PC-9 (cell line): ENCODE measurements at regions not wholly inside any gene's neighbourhood (a gene's known extent, or its start where the extent isn't known, plus 50 kb on each side); places are given as distances from the start of the nearest gene placed in this dataset.

Source experiments
- BruUV-seq: library from RNA; stranded (reverse); fragments of 400-500 nt; replicated peaks from 2 replicates; lab custom pipeline; 2021; lab: Mats Ljungman, UMichigan
- CTCF ChIA-PET: fragments of 300-600 bp; sonication (Branson Sonifier 250); formaldehyde crosslinking; loops from one replicate; lab custom pipeline; 2022; ENCODE audit warnings: antibody characterized with exemption; lab: Charles Lee
- POLR2A ChIA-PET: fragments of 300-600 bp; sonication (Branson Sonifier 250); formaldehyde crosslinking; loops from one replicate; lab custom pipeline; 2022; ENCODE audit warnings: antibody characterized with exemption; ENCODE audit not compliant: unreplicated experiment; lab: Charles Lee
- DNase-seq, 2 experiments: peaks; one replicate each; pipeline versions ENCODE4 v3.0.0 to v3.0.0-alpha.2; 2015 to 2022; ENCODE audit warnings: mixed read lengths in 1 of 2
- H2AFZ ChIP-seq: fragments of 200-600 bp; sonication (generic); 2 replicates; pipeline ENCODE4 v1.8.1; 2017; ENCODE audit warnings: antibody characterized with exemption
- H3F3A ChIP-seq: fragments of 200-600 bp; sonication (generic); 2 replicates; pipeline ENCODE4 v1.8.1; 2017; ENCODE audit warnings: antibody characterized with exemption, mild to moderate bottlenecking, low read depth; ENCODE audit not compliant: insufficient read depth
- H3K27ac ChIP-seq: fragments of 200-600 bp; sonication (generic); 2 replicates; pipeline ENCODE4 v1.6.1; 2016; ENCODE audit warnings: mixed run types
- H3K27me3 ChIP-seq: fragments of 200-600 bp; sonication (generic); 2 replicates; pipeline ENCODE4 v1.6.1; 2016; ENCODE audit warnings: low read depth, mixed run types; ENCODE audit not compliant: insufficient read depth
- H3K36me3 ChIP-seq: fragments of 200-600 bp; sonication (generic); 2 replicates; pipeline ENCODE4 v1.6.1; 2016; ENCODE audit warnings: low read depth, mixed run types
- H3K4me1 ChIP-seq: fragments of 200-600 bp; sonication (generic); replicated peaks from 2 replicates; pipeline ENCODE4 v1.6.1; 2016; ENCODE audit warnings: mixed run types; ENCODE audit not compliant: insufficient read depth
- H3K4me2 ChIP-seq: fragments of 200-600 bp; sonication (generic); 2 replicates; pipeline ENCODE4 v1.6.1; 2017; ENCODE audit warnings: mixed run types
- H3K4me3 ChIP-seq: fragments of 200-600 bp; sonication (generic); 2 replicates; pipeline ENCODE4 v1.6.1; 2016; ENCODE audit warnings: mixed run types
- H3K79me2 ChIP-seq: fragments of 200-600 bp; sonication (generic); 2 replicates; pipeline ENCODE4 v1.6.1; 2017; ENCODE audit warnings: low read depth, mixed run types
- H3K9me2 ChIP-seq: fragments of 200-600 bp; sonication (generic); 2 replicates; pipeline ENCODE4 v1.8.1; 2017; ENCODE audit warnings: mild to moderate bottlenecking; ENCODE audit not compliant: insufficient read depth
- H3K9me3 ChIP-seq: fragments of 200-600 bp; sonication (generic); 2 replicates; pipeline ENCODE4 v1.8.1; 2016; ENCODE audit warnings: low read depth; ENCODE audit not compliant: insufficient read depth
- H4K20me1 ChIP-seq: fragments of 200-600 bp; sonication (generic); 2 replicates; pipeline ENCODE4 v1.8.1; 2017; ENCODE audit not compliant: insufficient read depth
- CTCF ChIP-seq: fragments of 200-600 bp; sonication (generic); conservative IDR thresholded peaks from 2 replicates; pipeline ENCODE4 v1.6.1; 2017; ENCODE audit warnings: mixed run types, antibody characterized with exemption, mild to moderate bottlenecking, moderate library complexity
- EZH2 ChIP-seq: fragments of 200-600 bp; sonication (generic); IDR thresholded peaks from 2 replicates; pipeline ENCODE4 v1.8.0; 2017; ENCODE audit warnings: antibody characterized with exemption, low read depth
- intact Hi-C: fragments of 100-400 bp; cut with micrococcal nuclease; formaldehyde crosslinking; loops from one replicate; pipeline ENCODE4 v1.10.0; 2022; ENCODE audit not compliant: unreplicated experiment

- H3K27me3 ChIP-seq = no peaks in the 10 kb centered on the region
- CTCF ChIA-PET = no interaction called here
These were observed 109.8 kb upstream of the C3orf80 start for GRCh38 chr3:160115387-160115786.

GRCh38 chr3:160124224-160124623, 101.0 kb upstream of the C3orf80 start:
- CTCF ChIA-PET = no interaction called here
- H2AFZ ChIP-seq = no peak overlapping the region
- no peak overlapping the region for H3K27ac ChIP-seq
- H3K79me2 ChIP-seq = no peaks in the 10 kb centered on the region
- H4K20me1 ChIP-seq = no peaks in the 10 kb centered on the region
- H3K4me3 ChIP-seq = no peak overlapping the region
- no peaks in the 10 kb centered on the region for H3K36me3 ChIP-seq
- H3K4me1 ChIP-seq = peaks cover 11% of the 10 kb centered on the region
- no peak overlapping the region for H3K4me2 ChIP-seq
- intact Hi-C loops = no loop called here
- TF ChIP-seq CTCF (no peak), EZH2 (no peak)
- DNase-seq = no peak
- BruUV-seq = no TSS peak
- POLR2A ChIA-PET = no interaction called here
- H3K9me2 ChIP-seq = no peaks in the 10 kb centered on the region
- no peaks in the 10 kb centered on the region for H3K9me3 ChIP-seq
- H3K27me3 ChIP-seq = no peaks in the 10 kb centered on the region
- peaks cover 4% of the 10 kb centered on the region; the same call in 1 of the 2 replicates for H3F3A ChIP-seq

More at GRCh38 chr3:160115387-160115786, 109.8 kb upstream of the C3orf80 start:
- H3K27ac ChIP-seq = no peak overlapping the region
- H3K4me2 ChIP-seq = no peak overlapping the region
- no peak for TF ChIP-seq EZH2
- TF ChIP-seq CTCF = no peak
- DNase-seq = no peak
- no peaks in the 10 kb centered on the region for H3F3A ChIP-seq
- no peaks in the 10 kb centered on the region; the same call in 1 of the 2 replicates for H3K9me2 ChIP-seq
- no peaks in the 10 kb centered on the region; the same call in 1 of the 2 replicates for H3K9me3 ChIP-seq
- no peaks in the 10 kb centered on the region for H4K20me1 ChIP-seq
- H3K79me2 ChIP-seq = no peaks in the 10 kb centered on the region
- H3K4me1 ChIP-seq = no peaks in the 10 kb centered on the region
- BruUV-seq = no TSS peak
- intact Hi-C loops = no loop called here
- H3K36me3 ChIP-seq = no peaks in the 10 kb centered on the region
- no peak overlapping the region for H3K4me3 ChIP-seq
- POLR2A ChIA-PET = no interaction called here
- no peak overlapping the region for H2AFZ ChIP-seq

DNA sequence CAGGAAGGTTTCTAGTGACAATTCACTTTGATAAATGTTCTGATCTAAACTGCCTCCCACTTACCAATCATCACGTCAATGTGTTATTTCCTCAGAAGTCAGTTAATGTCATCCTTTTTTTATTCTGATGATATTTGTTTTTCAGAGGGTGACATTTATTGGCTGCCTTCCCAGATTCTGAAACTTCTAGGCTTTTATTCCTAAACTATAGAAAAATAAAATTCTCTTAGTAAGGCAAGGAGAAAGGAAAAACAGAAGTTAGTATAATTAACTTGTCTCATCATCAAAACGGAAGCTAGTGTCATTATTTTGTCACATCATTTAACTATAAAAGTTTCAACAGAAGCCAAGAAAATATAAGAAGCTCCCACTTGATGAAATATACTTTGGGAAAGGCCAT, 100.0 kb upstream of the C3orf80 start:
- Histone ChIP-seq H2AFZ (no peak overlapping the region), H3K9me3 (no peaks in the 10 kb centered on the region), H3K27ac (no peak overlapping the region), H3K36me3 (no peaks in the 10 kb centered on the region), H3K27me3 (no peaks in the 10 kb centered on the region), H3K9me2 (no peaks in the 10 kb centered on the region), H3F3A (peaks cover 14% of the 10 kb centered on the region; the same call in 1 of the 2 replicates), H3K4me2 (no peak overlapping the region), H3K79me2 (no peaks in the 10 kb centered on the region), H4K20me1 (no peaks in the 10 kb centered on the region), H3K4me3 (no peak overlapping the region), H3K4me1 (peaks cover 19% of the 10 kb centered on the region)
- TF ChIP-seq CTCF (no peak), EZH2 (no peak)
- CTCF ChIA-PET = no interaction called here
- no TSS peak for BruUV-seq
- intact Hi-C loops = no loop called here
- POLR2A ChIA-PET = no interaction called here
- no peak for DNase-seq
